A673 (cell line): ENCODE measurements at regions not wholly inside any gene's neighbourhood (a gene's known extent, or its start where the extent isn't known, plus 50 kb on each side); places are given as distances from the start of the nearest gene placed in this dataset.

Experiments
- BruUV-seq: library from RNA; stranded (reverse); fragments of 400-500 nt; replicated peaks from 2 replicates; lab custom pipeline; 2021; lab: Mats Ljungman, UMichigan
- CTCF ChIA-PET: fragments of 300-600 bp; sonication (Branson Sonifier 250); formaldehyde crosslinking; loops from one replicate; lab custom pipeline; 2022; ENCODE audit warnings: antibody characterized with exemption; lab: Charles Lee
- POLR2A ChIA-PET: fragments of 300-600 bp; sonication (Branson Sonifier 250); formaldehyde crosslinking; loops from one replicate; lab custom pipeline; 2022; ENCODE audit warnings: antibody characterized with exemption; ENCODE audit not compliant: low non-redundant PET; lab: Charles Lee
- DNase-seq: peaks from one replicate; pipeline ENCODE4 v3.0.0-alpha.2; 2015; ENCODE audit warnings: low spot score
- H3K27ac ChIP-seq: fragments of 200-600 bp; sonication (generic); 2 replicates; pipeline ENCODE4 v1.5.1; 2016; ENCODE audit warnings: mixed run types, low read depth, mild to moderate bottlenecking, mixed read lengths, antibody characterized with exemption, low read length; ENCODE audit not compliant: poor library complexity, severe bottlenecking
- H3K27me3 ChIP-seq: fragments of 200-600 bp; sonication (generic); replicated peaks from 2 replicates; pipeline ENCODE4 v1.6.1; 2017; ENCODE audit warnings: mixed run types, low read depth, mild to moderate bottlenecking, mixed read lengths, antibody characterized with exemption, low read length; ENCODE audit not compliant: insufficient read depth, poor library complexity
- H3K36me3 ChIP-seq: fragments of 200-600 bp; sonication (generic); 2 replicates; pipeline ENCODE4 v1.6.1; 2016; ENCODE audit warnings: mixed run types, mild to moderate bottlenecking, mixed read lengths, antibody characterized with exemption, low read length; ENCODE audit not compliant: insufficient read depth, poor library complexity, severe bottlenecking
- H3K4me1 ChIP-seq: fragments of 200-600 bp; sonication (generic); 2 replicates; pipeline ENCODE4 v1.6.1; 2017; ENCODE audit warnings: mixed run types, mild to moderate bottlenecking, mixed read lengths, antibody characterized with exemption, low read length; ENCODE audit not compliant: insufficient read depth, poor library complexity, severe bottlenecking
- H3K4me3 ChIP-seq: fragments of 200-600 bp; sonication (generic); 2 replicates; pipeline ENCODE4 v1.5.1; 2016; ENCODE audit warnings: low read depth, mixed run types, mild to moderate bottlenecking, mixed read lengths, low read length; ENCODE audit not compliant: poor library complexity, severe bottlenecking
- H3K9me3 ChIP-seq: fragments of 200-600 bp; sonication (generic); 2 replicates; pipeline ENCODE4 v1.6.1; 2016; ENCODE audit warnings: mixed run types, low read depth, mild to moderate bottlenecking, mixed read lengths, antibody characterized with exemption, low read length; ENCODE audit not compliant: poor library complexity, severe bottlenecking
- CTCF ChIP-seq: fragments of 300-800, 200-600 bp; sonication (generic); conservative IDR thresholded peaks from 2 replicates; pipeline ENCODE4 v1.5.1; 2017; ENCODE audit warnings: low read depth, mild to moderate bottlenecking, antibody characterized with exemption, low read length, moderate library complexity, mixed read lengths
- EZH2 ChIP-seq: fragments of 200-600 bp; sonication (generic); IDR thresholded peaks from 2 replicates; pipeline ENCODE4 v1.6.1; 2017; ENCODE audit warnings: borderline replicate concordance, low read depth, mild to moderate bottlenecking, mixed read lengths, antibody characterized with exemption, low read length; ENCODE audit not compliant: poor library complexity, severe bottlenecking
- intact Hi-C: fragments of 100-400 bp; cut with micrococcal nuclease; formaldehyde crosslinking; loops from one replicate; pipeline ENCODE4 v1.10.0; 2022; ENCODE audit not compliant: unreplicated experiment

GRCh38 chr3:173306110-173306509 is 91.4 kb upstream of the NLGN1 start:
- ChIA-PET POLR2A (no interaction called here), CTCF (interaction anchor here (0.6 kb wide), 1 partner anchor 283 kb away, joined by 3 read pairs; no protein-coding TSS in a partner anchor)
- no peak for DNase-seq
- no peaks in the 10 kb centered on the region for H3K4me1 ChIP-seq
- no peak for TF ChIP-seq CTCF
- TF ChIP-seq EZH2, result no peak
- H3K9me3 ChIP-seq, result no peaks in the 10 kb centered on the region
- no peak overlapping the region for H3K4me3 ChIP-seq
- BruUV-seq, result no TSS peak
- H3K27me3 ChIP-seq, result no peaks in the 10 kb centered on the region
- no peaks in the 10 kb centered on the region for H3K36me3 ChIP-seq
- H3K27ac ChIP-seq, result no peak overlapping the region
- intact Hi-C loops, result no loop called here

GRCh38 chr3:173304182-173304800 is 93.3 kb upstream of the NLGN1 start:
- Histone ChIP-seq H3K4me1 (no peaks in the 10 kb centered on the region), H3K27ac (no peak overlapping the region), H3K9me3 (no peaks in the 10 kb centered on the region), H3K27me3 (no peaks in the 10 kb centered on the region), H3K36me3 (no peaks in the 10 kb centered on the region), H3K4me3 (no peak overlapping the region)
- ChIA-PET CTCF (no interaction called here), POLR2A (no interaction called here)
- no TSS peak for BruUV-seq
- no peak for DNase-seq
- intact Hi-C loops, result no loop called here
- no peak for TF ChIP-seq CTCF
- TF ChIP-seq EZH2, result no peak

GRCh38 chr3:173301647-173302046 is 95.9 kb upstream of the NLGN1 start:
- intact Hi-C loops, result no loop called here
- no peaks in the 10 kb centered on the region for H3K9me3 ChIP-seq
- H3K27ac ChIP-seq, result no peak overlapping the region
- BruUV-seq, result no TSS peak
- H3K27me3 ChIP-seq, result no peaks in the 10 kb centered on the region
- ChIA-PET CTCF (no interaction called here), POLR2A (no interaction called here)
- no peak for DNase-seq
- TF ChIP-seq CTCF (no peak), EZH2 (no peak)
- no peak overlapping the region for H3K4me3 ChIP-seq
- no peaks in the 10 kb centered on the region for H3K36me3 ChIP-seq
- H3K4me1 ChIP-seq, result no peaks in the 10 kb centered on the region
